ENCODE measurements at regions not wholly inside any gene's neighbourhood (a gene's known extent, or its start where the extent isn't known, plus 50 kb on each side); places are given as distances from the start of the nearest gene placed in this dataset.
"Not testable (repeated sequence)": the region's sequence is repeated elsewhere in the genome, so short reads cannot be mapped to it uniquely, and the experiment has no call there.

DNA sequence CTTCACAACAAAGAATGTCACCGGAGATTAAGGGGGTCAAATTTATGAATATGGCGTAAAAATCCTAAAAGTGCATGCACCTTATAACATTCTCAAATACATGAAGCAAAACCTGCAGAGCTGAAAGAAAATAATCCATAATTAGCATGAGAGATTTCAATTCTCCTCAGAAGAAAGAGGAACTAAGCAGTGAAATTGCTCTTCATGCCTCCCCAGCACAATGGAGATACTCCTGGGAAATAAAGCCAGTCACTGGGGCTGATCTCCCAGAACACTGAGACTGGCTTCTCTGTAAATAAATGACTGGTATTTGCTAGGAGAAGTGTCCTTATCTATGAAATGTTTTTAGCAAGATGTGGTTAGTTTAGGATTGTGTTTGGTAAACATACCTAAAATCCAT, 68.1 kb downstream of the GOLGA6L6 start:
- H3K4me3 ChIP-seq (ENCODE audit: low read length) = not testable (repeated sequence)

DNA sequence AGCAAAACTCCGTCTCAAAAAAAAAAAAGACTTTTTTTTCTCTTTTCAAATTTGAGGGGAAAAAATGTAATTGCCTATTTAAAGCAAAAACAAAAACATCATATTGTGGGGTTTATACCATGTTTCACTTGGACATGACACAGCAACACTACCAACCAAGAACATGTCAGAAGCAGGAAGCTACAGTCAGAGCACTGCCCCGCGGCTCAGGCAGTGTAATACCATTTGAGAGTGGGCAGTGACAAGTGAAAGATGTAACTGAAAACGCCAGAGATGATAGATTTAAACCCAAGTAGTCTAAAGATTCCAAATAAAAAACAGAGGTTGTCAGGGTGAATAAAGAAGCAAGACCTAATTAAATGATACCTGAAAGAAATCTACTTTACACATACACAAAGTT, 68.6 kb downstream of the GOLGA6L6 start:
- not testable (repeated sequence) for H3K4me3 ChIP-seq (ENCODE audit: low read length); H3K27me3 ChIP-seq (ENCODE audit: insufficient read depth, low read length); H3K36me3 ChIP-seq (ENCODE audit: insufficient read depth, low read length); H2AFZ ChIP-seq (ENCODE audit: low read depth, low read length); H3K4me1 ChIP-seq (ENCODE audit: insufficient read depth, low read length); H3K9me3 ChIP-seq (ENCODE audit: low read length)

More for the DNA sequence above, 68.1 kb downstream of the GOLGA6L6 start:
- not testable (repeated sequence) for H3K4me1 ChIP-seq (ENCODE audit: insufficient read depth, low read length); H2AFZ ChIP-seq (ENCODE audit: low read depth, low read length); H3K27me3 ChIP-seq (ENCODE audit: insufficient read depth, low read length); H3K9me3 ChIP-seq (ENCODE audit: low read length); H3K36me3 ChIP-seq (ENCODE audit: insufficient read depth, low read length)

DNA sequence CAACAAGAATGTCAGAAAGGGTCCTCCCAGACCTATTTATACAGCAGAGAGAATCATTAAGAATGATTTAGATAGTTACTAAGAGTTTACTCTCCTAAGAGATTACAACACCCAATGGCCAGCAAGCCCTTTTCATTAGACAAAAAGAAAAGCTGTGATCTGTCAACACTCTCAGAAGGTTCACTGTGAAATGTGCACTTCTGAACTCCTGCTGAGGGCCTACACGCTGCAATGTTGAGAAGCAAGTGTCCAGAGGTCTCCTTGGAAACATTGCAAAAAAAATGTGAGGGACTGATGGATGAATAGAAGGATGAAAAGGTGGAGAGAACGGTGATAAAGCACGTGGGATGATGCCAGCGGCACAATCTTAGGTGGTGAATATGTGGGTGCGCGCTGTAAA, 70.8 kb downstream of the GOLGA6L6 start:
- not testable (repeated sequence) for H3K36me3 ChIP-seq (ENCODE audit: insufficient read depth, low read length); H3K27me3 ChIP-seq (ENCODE audit: insufficient read depth, low read length); H3K4me3 ChIP-seq (ENCODE audit: low read length); H2AFZ ChIP-seq (ENCODE audit: low read depth, low read length); H3K9me3 ChIP-seq (ENCODE audit: low read length); H3K4me1 ChIP-seq (ENCODE audit: insufficient read depth, low read length)

DNA sequence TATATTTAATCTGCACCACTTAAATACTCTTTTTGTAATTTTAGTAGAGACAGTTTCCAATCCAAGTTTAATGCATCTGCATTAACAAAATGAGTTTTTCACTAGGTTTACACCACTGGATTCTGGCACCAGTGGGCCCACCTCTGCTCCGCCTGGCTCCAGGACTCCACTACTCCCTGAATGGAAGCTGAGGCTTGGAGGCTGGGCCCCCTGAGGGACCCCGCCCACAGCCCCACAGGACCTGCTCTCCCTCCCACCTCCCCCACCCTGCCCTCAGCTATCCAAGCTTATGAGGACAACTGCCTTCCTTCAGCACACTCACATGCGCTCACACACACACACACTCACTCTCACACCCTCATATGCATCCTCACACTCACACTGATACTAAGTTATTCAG, 100.5 kb downstream of the GOLGA6L6 start:
- not testable (repeated sequence) for H3K9me3 ChIP-seq (ENCODE audit: low read length)

DNA sequence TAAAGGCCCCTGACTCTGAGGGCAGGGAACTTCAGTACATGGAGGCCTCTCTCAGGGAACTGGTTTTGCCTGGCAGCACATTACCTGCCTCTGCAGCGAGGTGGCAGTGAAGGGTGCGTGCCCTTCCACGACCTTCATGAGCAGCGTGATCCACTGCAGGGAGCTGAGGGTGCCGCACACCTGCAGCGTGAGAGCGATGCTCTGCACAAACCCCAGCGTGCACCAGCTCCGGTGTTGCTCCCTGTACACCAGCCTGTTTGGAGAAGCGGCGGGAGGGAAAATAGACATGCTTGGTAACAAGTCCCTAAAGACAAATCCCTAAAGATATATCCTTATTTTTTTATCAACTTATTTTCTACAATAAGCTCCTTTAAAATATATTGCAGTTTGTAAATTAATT, 101.2 kb downstream of the GOLGA6L6 start:
- not testable (repeated sequence) for H3K4me1 ChIP-seq (ENCODE audit: insufficient read depth, low read length); H3K27me3 ChIP-seq (ENCODE audit: insufficient read depth, low read length); H2AFZ ChIP-seq (ENCODE audit: low read depth, low read length); H3K4me3 ChIP-seq (ENCODE audit: low read length); H3K36me3 ChIP-seq (ENCODE audit: insufficient read depth, low read length); H3K9me3 ChIP-seq (ENCODE audit: low read length)

More for the DNA sequence above, 100.5 kb downstream of the GOLGA6L6 start:
- H3K4me1 ChIP-seq (ENCODE audit: insufficient read depth, low read length); H3K36me3 ChIP-seq (ENCODE audit: insufficient read depth, low read length); H2AFZ ChIP-seq (ENCODE audit: low read depth, low read length); H3K4me3 ChIP-seq (ENCODE audit: low read length); H3K27me3 ChIP-seq (ENCODE audit: insufficient read depth, low read length): not testable (repeated sequence)

DNA sequence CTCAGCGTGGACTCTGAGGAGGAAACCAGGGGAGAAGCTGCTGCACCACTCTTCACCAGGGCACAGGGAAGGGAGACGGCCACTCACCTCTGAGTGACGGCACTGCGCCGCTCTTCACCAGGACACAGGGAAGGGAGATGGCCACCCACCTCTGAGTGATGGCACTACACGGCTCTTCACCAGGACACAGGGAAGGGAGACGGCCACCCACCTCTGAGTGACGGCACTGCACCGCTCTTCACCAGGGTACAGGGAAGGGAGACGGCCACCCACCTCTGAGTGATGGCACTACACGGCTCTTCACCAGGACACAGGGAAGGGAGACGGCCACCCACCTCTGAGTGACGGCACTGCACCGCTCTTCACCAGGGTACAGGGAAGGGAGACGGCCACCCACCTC, 102.5 kb downstream of the GOLGA6L6 start:
- H3K36me3 ChIP-seq (ENCODE audit: insufficient read depth, low read length); H3K27me3 ChIP-seq (ENCODE audit: insufficient read depth, low read length); H3K4me3 ChIP-seq (ENCODE audit: low read length); H2AFZ ChIP-seq (ENCODE audit: low read depth, low read length); H3K9me3 ChIP-seq (ENCODE audit: low read length); H3K4me1 ChIP-seq (ENCODE audit: insufficient read depth, low read length): not testable (repeated sequence)

DNA sequence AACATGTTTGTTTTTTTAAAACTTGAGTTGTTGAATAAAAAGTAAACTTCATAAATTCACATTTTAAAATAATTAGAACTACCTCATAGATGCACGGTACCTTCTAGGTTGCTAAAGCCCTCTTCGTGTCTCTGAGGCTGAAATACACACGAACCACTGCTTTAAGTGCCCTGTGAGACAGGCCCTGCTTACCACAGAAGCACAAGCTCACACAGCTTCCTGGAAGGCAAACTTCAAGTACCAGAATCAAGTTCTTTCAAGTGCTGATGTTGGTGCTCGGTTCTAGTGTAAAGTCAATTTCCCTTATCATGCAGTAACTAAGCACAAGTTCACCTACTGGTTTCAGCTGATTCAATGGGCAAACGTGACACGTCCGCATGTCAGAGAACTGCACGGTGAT, 103.3 kb downstream of the GOLGA6L6 start:
- not testable (repeated sequence) for H3K4me1 ChIP-seq (ENCODE audit: insufficient read depth, low read length); H3K4me3 ChIP-seq (ENCODE audit: low read length); H2AFZ ChIP-seq (ENCODE audit: low read depth, low read length); H3K36me3 ChIP-seq (ENCODE audit: insufficient read depth, low read length); H3K27me3 ChIP-seq (ENCODE audit: insufficient read depth, low read length); H3K9me3 ChIP-seq (ENCODE audit: low read length)

DNA sequence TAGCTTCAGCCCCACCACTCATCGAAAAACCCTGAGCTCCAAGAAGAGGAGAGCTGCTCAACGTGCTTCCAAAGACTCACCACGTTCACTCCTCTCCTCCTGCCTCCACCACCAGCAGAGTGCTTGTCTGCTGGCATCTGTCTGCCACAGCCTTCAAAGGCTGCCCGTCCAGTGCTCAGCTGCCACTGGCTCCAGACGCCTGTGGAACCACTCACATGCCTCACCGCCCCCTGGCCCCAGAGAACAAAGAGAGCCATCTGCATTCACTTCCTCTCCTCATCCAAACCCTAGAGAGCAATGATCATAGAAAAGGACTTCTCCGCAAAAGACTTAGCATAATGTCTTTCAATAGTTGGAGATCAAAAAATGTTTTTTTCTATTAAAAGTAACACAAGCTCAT, 108.1 kb downstream of the GOLGA6L6 start:
- not testable (repeated sequence) for H3K9me3 ChIP-seq (ENCODE audit: low read length); H3K4me1 ChIP-seq (ENCODE audit: insufficient read depth, low read length); H3K27me3 ChIP-seq (ENCODE audit: insufficient read depth, low read length)

DNA sequence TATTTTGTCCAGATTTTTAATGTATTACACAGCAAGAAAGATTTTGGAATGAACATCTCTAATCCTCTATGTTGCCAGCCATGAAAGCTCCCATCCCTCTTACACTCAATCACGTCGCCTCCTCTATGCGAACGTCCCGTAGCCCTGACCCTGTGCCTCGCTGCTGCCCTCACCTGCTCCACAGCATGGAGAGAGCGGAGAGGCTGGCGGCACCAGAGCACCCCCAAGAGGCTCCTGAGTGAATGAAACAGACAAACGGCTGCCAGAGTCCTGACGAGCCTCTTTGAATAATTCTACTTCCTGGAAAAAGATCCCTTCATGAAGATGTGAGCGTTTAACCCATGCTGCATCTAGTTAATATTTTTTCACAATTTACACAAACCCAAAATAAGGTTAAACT, 111.1 kb downstream of the GOLGA6L6 start:
- not testable (repeated sequence) for H3K27me3 ChIP-seq (ENCODE audit: insufficient read depth, low read length); H3K36me3 ChIP-seq (ENCODE audit: insufficient read depth, low read length); H3K9me3 ChIP-seq (ENCODE audit: low read length); H3K4me3 ChIP-seq (ENCODE audit: low read length); H3K4me1 ChIP-seq (ENCODE audit: insufficient read depth, low read length); H2AFZ ChIP-seq (ENCODE audit: low read depth, low read length)

More for the DNA sequence above, 108.1 kb downstream of the GOLGA6L6 start:
- H3K36me3 ChIP-seq (ENCODE audit: insufficient read depth, low read length); H3K4me3 ChIP-seq (ENCODE audit: low read length); H2AFZ ChIP-seq (ENCODE audit: low read depth, low read length): not testable (repeated sequence)

DNA sequence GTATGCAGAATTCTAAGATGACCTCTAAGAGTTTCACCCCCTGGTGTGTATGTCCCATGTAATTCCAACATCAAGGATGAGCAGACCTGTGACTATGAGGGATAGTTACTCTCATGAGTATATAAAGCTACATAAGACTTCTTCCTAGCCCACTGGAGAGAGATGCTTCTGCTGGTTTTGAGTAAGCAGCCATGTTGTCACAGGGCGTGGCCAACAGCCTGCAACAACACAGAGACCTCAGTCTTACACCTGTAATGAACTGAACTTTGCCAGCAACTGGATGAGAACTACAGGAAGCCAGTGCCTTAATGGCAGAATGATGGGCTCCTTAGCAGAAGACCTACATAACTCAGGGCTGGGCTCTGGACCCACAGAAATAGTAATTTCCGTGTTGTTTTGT, 120.9 kb downstream of the GOLGA6L6 start:
- H3K36me3 ChIP-seq (ENCODE audit: insufficient read depth, low read length); H3K27me3 ChIP-seq (ENCODE audit: insufficient read depth, low read length); H2AFZ ChIP-seq (ENCODE audit: low read depth, low read length); H3K4me1 ChIP-seq (ENCODE audit: insufficient read depth, low read length); H3K9me3 ChIP-seq (ENCODE audit: low read length); H3K4me3 ChIP-seq (ENCODE audit: low read length): not testable (repeated sequence)

DNA sequence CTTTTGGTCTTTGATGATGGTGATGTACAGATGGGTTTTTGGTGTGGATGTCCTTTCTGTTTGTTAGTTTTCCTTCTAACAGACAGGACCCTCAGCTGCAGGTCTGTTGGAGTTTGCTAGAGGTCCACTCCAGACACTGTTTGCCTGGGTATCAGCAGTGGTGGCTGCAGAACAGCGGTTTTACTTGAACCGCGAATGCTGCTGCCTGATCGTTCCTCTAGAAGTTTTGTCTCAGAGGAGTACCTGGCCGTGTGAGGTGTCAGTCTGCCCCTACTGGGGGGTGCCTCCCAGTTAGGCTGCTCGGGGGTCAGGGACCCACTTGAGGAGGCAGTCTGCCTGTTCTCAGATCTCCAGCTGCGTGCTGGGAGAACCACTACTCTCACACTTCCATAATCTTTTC, 125.0 kb downstream of the GOLGA6L6 start:
- H3K4me1 ChIP-seq (ENCODE audit: insufficient read depth, low read length); H3K9me3 ChIP-seq (ENCODE audit: low read length): not testable (repeated sequence)

DNA sequence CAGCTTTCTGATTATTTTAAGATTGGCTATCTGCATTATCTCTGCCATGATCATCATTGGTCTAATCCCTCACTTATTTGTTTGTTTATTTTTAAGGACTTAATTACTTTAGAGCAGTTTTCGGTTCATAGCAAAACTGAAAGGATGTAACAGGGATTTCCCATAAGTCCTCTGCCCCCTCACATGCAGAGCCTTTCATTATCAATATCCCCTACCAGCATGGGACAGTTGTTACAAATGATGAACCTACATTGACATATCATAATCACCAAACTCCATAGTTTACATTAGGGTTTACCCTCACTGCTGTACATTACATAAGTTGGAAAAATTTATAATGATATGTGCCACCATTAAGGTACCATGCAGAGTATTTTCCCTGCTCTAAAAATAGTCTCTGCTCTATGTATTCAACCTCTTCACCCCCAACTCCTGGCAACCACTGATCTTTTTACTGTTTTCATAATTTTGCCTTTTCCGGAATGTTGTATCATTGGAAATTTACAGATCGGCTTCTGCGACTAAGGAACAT, 131.9 kb downstream of the GOLGA6L6 start:
- not testable (repeated sequence) for H3K4me1 ChIP-seq (ENCODE audit: insufficient read depth, low read length); H3K36me3 ChIP-seq (ENCODE audit: insufficient read depth, low read length); H2AFZ ChIP-seq (ENCODE audit: low read depth, low read length); H3K9me3 ChIP-seq (ENCODE audit: low read length); H3K27me3 ChIP-seq (ENCODE audit: insufficient read depth, low read length); H3K4me3 ChIP-seq (ENCODE audit: low read length)

More for the DNA sequence above, 125.0 kb downstream of the GOLGA6L6 start:
- H2AFZ ChIP-seq (ENCODE audit: low read depth, low read length); H3K27me3 ChIP-seq (ENCODE audit: insufficient read depth, low read length); H3K36me3 ChIP-seq (ENCODE audit: insufficient read depth, low read length); H3K4me3 ChIP-seq (ENCODE audit: low read length): not testable (repeated sequence)

DNA sequence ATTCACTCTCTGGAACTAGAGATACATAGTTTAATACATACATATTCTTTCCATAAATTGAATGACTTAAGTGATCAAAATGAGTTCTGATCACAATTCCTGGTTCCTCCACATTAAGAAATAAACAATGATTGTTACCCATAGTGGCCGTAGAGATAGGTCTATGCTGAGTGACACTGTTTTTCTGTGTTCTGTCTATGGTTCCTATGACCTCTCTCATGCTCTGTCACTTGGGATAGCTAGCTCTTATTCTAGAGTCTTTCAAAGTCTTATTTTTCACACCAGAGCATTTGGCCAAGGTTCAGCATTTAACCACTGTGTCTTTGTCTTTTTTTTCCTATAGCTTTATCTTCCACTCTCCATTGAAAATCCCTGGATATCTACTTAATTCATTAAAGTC, 132.4 kb downstream of the GOLGA6L6 start:
- Histone ChIP-seq H3K27me3 (ENCODE audit: insufficient read depth, low read length) (no peaks in the 10 kb centered on the region), H3K9me3 (ENCODE audit: low read length) (no peaks in the 10 kb centered on the region), H2AFZ (ENCODE audit: low read depth, low read length) (no peak overlapping the region), H3K4me3 (ENCODE audit: low read length) (no peak overlapping the region), H3K36me3 (ENCODE audit: insufficient read depth, low read length) (no peaks in the 10 kb centered on the region), H3K4me1 (ENCODE audit: insufficient read depth, low read length) (no peaks in the 10 kb centered on the region)

DNA sequence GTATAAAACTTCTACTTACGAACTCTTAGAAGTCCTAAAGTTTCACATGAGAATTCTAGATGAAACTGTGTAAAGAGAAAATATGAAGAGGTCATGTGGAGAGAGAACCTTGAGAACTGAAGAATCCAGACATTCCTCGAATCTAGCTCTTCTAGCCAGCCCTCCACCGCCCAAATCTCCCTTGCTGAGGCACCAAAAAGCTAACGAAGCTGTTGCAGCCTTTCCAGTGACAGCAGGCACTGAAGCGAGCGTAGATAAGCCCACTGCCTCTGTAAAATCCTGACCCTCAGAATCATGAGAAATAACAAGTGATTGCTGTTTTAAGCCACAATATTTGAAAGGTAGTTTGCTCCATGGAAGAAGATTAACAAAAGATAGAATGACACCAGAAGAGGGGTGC, 134.0 kb downstream of the GOLGA6L6 start:
- Histone ChIP-seq H3K4me1 (ENCODE audit: insufficient read depth, low read length) (no peaks in the 10 kb centered on the region), H3K4me3 (ENCODE audit: low read length) (no peak overlapping the region), H3K27me3 (ENCODE audit: insufficient read depth, low read length) (no peaks in the 10 kb centered on the region), H3K36me3 (ENCODE audit: insufficient read depth, low read length) (no peaks in the 10 kb centered on the region), H2AFZ (ENCODE audit: low read depth, low read length) (no peak overlapping the region), H3K9me3 (ENCODE audit: low read length) (no peaks in the 10 kb centered on the region)
